ENCODE measurements at regions not wholly inside any gene's neighbourhood (a gene's known extent, or its start where the extent isn't known, plus 50 kb on each side); places are given as distances from the start of the nearest gene placed in this dataset.

DNA sequence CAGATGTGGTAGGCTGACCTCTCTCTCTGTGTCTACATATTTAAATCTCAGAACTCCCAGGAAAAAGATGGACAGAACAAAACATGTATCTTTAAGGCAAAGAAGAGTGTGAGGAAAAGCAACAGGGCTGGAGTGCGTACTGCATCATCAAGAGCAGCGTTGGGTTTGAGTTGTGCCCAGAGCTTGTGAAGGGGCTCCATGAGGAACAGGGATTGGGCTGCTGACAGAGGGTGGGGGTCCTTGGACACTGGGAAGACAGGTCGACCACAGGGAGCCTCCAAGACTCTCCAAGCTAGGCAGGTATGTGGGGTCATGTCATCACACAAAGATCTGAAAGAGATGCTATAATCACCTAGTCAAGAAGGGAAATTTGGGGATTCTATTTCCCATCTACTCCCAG is 309.9 kb downstream of the IRX1 start:
- H3K36me3 ChIP-seq (ENCODE audit: control insufficient read depth in 3 of 3, insufficient read depth in 2 of 3, low read depth in 1 of 3, low read length in 3 of 3), result no peaks in the 10 kb centered on the region
- H3K4me3 ChIP-seq (ENCODE audit: low read depth in 1 of 3, low read length in 3 of 3), result no peak overlapping the region
- H3K4me1 ChIP-seq (ENCODE audit: control insufficient read depth in 3 of 3, insufficient read depth in 2 of 3, low read depth in 1 of 3, low read length in 2 of 3), result no peaks in the 10 kb centered on the region
- H3K27me3 ChIP-seq (ENCODE audit: control insufficient read depth in 3 of 3, insufficient read depth in 3 of 3, low read length in 3 of 3), result no peaks in the 10 kb centered on the region
- DNase-seq (no peak), FAIRE-seq (no peak)
- no peaks in the 10 kb centered on the region for H3K9me3 ChIP-seq (ENCODE audit: control insufficient read depth in 2 of 2, insufficient read depth in 1 of 2, low read depth in 1 of 2, low read length in 1 of 2)
- no peak overlapping the region for H3K27ac ChIP-seq (ENCODE audit: low read depth in 1 of 3, low read length in 2 of 3)
- 69 to 79% (median 78%) methylated on average over 3 of the region's 3 CpGs for WGBS, 3 donors

DNA sequence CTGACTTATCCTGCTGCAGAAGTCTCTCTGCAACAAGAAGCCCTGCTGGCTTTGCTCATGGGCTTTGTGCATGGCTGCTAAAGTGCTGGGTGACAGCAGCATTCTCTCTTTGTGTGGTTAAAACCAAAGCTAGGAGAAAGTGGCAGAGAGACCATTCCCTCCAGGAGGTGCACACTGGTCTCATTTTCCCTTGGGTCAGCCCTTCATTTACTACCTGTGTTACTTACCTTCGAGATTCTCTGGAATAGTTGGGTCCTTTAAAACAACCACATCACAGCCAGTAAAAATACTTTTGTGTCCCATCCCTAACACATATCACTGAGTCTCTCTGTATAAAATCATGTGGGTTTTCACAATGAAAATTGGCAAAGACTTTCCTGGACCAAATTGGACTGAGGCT is 315.5 kb downstream of the IRX1 start:
- no peak for FAIRE-seq
- Histone ChIP-seq H3K27ac (ENCODE audit: low read depth in 1 of 3, low read length in 2 of 3) (no peak overlapping the region), H3K36me3 (ENCODE audit: control insufficient read depth in 3 of 3, insufficient read depth in 2 of 3, low read depth in 1 of 3, low read length in 3 of 3) (no peaks in the 10 kb centered on the region), H3K4me3 (ENCODE audit: low read depth in 1 of 3, low read length in 3 of 3) (no peak overlapping the region), H3K9me3 (ENCODE audit: control insufficient read depth in 2 of 2, insufficient read depth in 1 of 2, low read depth in 1 of 2, low read length in 1 of 2) (no peaks in the 10 kb centered on the region), H3K27me3 (ENCODE audit: control insufficient read depth in 3 of 3, insufficient read depth in 3 of 3, low read length in 3 of 3) (no peaks in the 10 kb centered on the region), H3K4me1 (ENCODE audit: control insufficient read depth in 3 of 3, insufficient read depth in 2 of 3, low read depth in 1 of 3, low read length in 2 of 3) (no peaks in the 10 kb centered on the region)
- DNase-seq, result no peak
- WGBS, 3 donors, result 74 to 85% (median 75%) methylated on average over 1 of the region's 1 CpG

- 66 to 72% (median 68%) methylated on average over 4 of the region's 4 CpGs for WGBS, 3 donors
- no peak overlapping the region for H3K27ac ChIP-seq (ENCODE audit: low read depth in 1 of 3, low read length in 2 of 3)
- no peak for FAIRE-seq
Measured at GRCh38 chr5:3911773-3912172, 316.1 kb downstream of the IRX1 start.

DNA sequence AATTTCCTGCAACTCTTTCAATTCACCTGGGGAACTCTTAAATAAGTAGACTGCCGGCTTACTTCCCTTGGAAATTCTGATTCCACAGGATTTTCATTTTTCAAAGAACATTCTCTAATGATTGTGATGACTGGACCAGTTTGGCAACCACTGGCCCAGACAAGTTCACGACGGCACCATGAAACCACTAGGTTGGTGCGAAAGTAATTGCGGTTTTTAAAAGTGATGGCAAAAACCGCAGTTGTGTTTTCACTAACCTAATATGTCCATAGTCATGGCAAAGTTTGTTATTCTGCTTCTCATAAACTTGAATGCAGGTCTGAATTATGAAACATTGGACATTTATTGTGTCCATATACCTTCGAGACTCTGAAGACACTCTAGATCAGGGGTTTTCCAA is 317.2 kb downstream of the IRX1 start:
- WGBS, 3 donors, result 90 to 93% (median 90%) methylated on average over 7 of the region's 7 CpGs
- no peak overlapping the region for H3K27ac ChIP-seq (ENCODE audit: low read depth in 1 of 3, low read length in 2 of 3)
- H3K4me1 ChIP-seq (ENCODE audit: control insufficient read depth in 3 of 3, insufficient read depth in 2 of 3, low read depth in 1 of 3, low read length in 2 of 3), result no peaks in the 10 kb centered on the region
- no peak overlapping the region for H3K4me3 ChIP-seq (ENCODE audit: low read depth in 1 of 3, low read length in 3 of 3)
- DNase-seq (no peak), FAIRE-seq (no peak)
- no peaks in the 10 kb centered on the region for H3K27me3 ChIP-seq (ENCODE audit: control insufficient read depth in 3 of 3, insufficient read depth in 3 of 3, low read length in 3 of 3)
- H3K9me3 ChIP-seq (ENCODE audit: control insufficient read depth in 2 of 2, insufficient read depth in 1 of 2, low read depth in 1 of 2, low read length in 1 of 2), result peaks cover 0 to under 1% of the 10 kb centered on the region in 2 donors
- H3K36me3 ChIP-seq (ENCODE audit: control insufficient read depth in 3 of 3, insufficient read depth in 2 of 3, low read depth in 1 of 3, low read length in 3 of 3), result no peaks in the 10 kb centered on the region

More at GRCh38 chr5:3911773-3912172, 316.1 kb downstream of the IRX1 start:
- Histone ChIP-seq H3K4me1 (ENCODE audit: control insufficient read depth in 3 of 3, insufficient read depth in 2 of 3, low read depth in 1 of 3, low read length in 2 of 3) (no peaks in the 10 kb centered on the region), H3K4me3 (ENCODE audit: low read depth in 1 of 3, low read length in 3 of 3) (no peak overlapping the region), H3K9me3 (ENCODE audit: control insufficient read depth in 2 of 2, insufficient read depth in 1 of 2, low read depth in 1 of 2, low read length in 1 of 2) (no peaks in the 10 kb centered on the region), H3K36me3 (ENCODE audit: control insufficient read depth in 3 of 3, insufficient read depth in 2 of 3, low read depth in 1 of 3, low read length in 3 of 3) (no peaks in the 10 kb centered on the region), H3K27me3 (ENCODE audit: control insufficient read depth in 3 of 3, insufficient read depth in 3 of 3, low read length in 3 of 3) (no peaks in the 10 kb centered on the region)
- no peak for DNase-seq

- no peaks in the 10 kb centered on the region for H3K36me3 ChIP-seq (ENCODE audit: control insufficient read depth in 3 of 3, insufficient read depth in 2 of 3, low read depth in 1 of 3, low read length in 3 of 3)
- H3K27me3 ChIP-seq (ENCODE audit: control insufficient read depth in 3 of 3, insufficient read depth in 3 of 3, low read length in 3 of 3), result no peaks in the 10 kb centered on the region
- H3K4me1 ChIP-seq (ENCODE audit: control insufficient read depth in 3 of 3, insufficient read depth in 2 of 3, low read depth in 1 of 3, low read length in 2 of 3), result no peaks in the 10 kb centered on the region
- no peak overlapping the region for H3K4me3 ChIP-seq (ENCODE audit: low read depth in 1 of 3, low read length in 3 of 3)
- 82 to 88% (median 85%) methylated on average over 3 of the region's 3 CpGs for WGBS, 3 donors
- DNase-seq (no peak), FAIRE-seq (no peak)
- H3K27ac ChIP-seq (ENCODE audit: low read depth in 1 of 3, low read length in 2 of 3), result no peak overlapping the region
- peaks cover 2 to 5% of the 10 kb centered on the region in 2 donors for H3K9me3 ChIP-seq (ENCODE audit: control insufficient read depth in 2 of 2, insufficient read depth in 1 of 2, low read depth in 1 of 2, low read length in 1 of 2)
Measured at GRCh38 chr5:3913279-3913678, 317.6 kb downstream of the IRX1 start.

DNA sequence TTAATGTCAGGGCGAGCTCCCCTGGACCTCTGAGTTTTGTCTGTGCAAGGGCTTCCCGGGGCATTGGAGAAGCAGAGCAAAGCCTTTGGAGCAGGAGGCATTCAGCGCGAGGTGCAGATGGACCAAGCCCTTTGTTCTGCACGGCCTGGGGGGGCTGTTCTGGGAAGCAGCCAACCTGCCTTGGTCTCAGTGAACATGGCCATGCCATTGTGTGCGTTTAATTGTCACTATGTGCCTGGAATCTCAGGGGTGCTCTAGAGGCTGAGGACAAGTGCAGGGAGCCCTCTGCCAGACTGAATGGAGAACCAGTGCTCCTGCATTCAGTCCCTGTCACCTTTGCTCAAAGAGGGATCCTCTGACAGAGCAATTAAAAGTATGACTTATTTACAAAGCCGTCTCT is 329.4 kb downstream of the IRX1 start:
- no peak overlapping the region for H3K27ac ChIP-seq (ENCODE audit: low read depth in 1 of 3, low read length in 2 of 3)
- DNase-seq, result no peak
- H3K27me3 ChIP-seq (ENCODE audit: control insufficient read depth in 3 of 3, insufficient read depth in 3 of 3, low read length in 3 of 3), result no peaks in the 10 kb centered on the region
- H3K4me1 ChIP-seq (ENCODE audit: control insufficient read depth in 3 of 3, insufficient read depth in 2 of 3, low read depth in 1 of 3, low read length in 2 of 3), result no peaks in the 10 kb centered on the region
- WGBS, 3 donors, result 60 to 77% (median 61%) methylated on average over 7 of the region's 7 CpGs
- no peak for FAIRE-seq
- H3K9me3 ChIP-seq (ENCODE audit: control insufficient read depth in 2 of 2, insufficient read depth in 1 of 2, low read depth in 1 of 2, low read length in 1 of 2), result peaks cover 0 to 5% of the 10 kb centered on the region in 2 donors
- no peak overlapping the region for H3K4me3 ChIP-seq (ENCODE audit: low read depth in 1 of 3, low read length in 3 of 3)
- no peaks in the 10 kb centered on the region for H3K36me3 ChIP-seq (ENCODE audit: control insufficient read depth in 3 of 3, insufficient read depth in 2 of 3, low read depth in 1 of 3, low read length in 3 of 3)

- Histone ChIP-seq H3K4me3 (ENCODE audit: low read depth in 1 of 3, low read length in 3 of 3) (no peak overlapping the region), H3K9me3 (ENCODE audit: control insufficient read depth in 2 of 2, insufficient read depth in 1 of 2, low read depth in 1 of 2, low read length in 1 of 2) (peaks cover 0 to 5% of the 10 kb centered on the region in 2 donors), H3K36me3 (ENCODE audit: control insufficient read depth in 3 of 3, insufficient read depth in 2 of 3, low read depth in 1 of 3, low read length in 3 of 3) (no peaks in the 10 kb centered on the region), H3K27ac (ENCODE audit: low read depth in 1 of 3, low read length in 2 of 3) (no peak overlapping the region), H3K27me3 (ENCODE audit: control insufficient read depth in 3 of 3, insufficient read depth in 3 of 3, low read length in 3 of 3) (no peaks in the 10 kb centered on the region), H3K4me1 (ENCODE audit: control insufficient read depth in 3 of 3, insufficient read depth in 2 of 3, low read depth in 1 of 3, low read length in 2 of 3) (no peaks in the 10 kb centered on the region)
- FAIRE-seq (no peak), DNase-seq (no peak)
- WGBS, 3 donors, result 53 to 63% (median 56%) methylated on average over 8 of the region's 8 CpGs
Measured at GRCh38 chr5:3925935-3926334, 330.3 kb downstream of the IRX1 start.

GRCh38 chr5:3929799-3930198 is 334.2 kb downstream of the IRX1 start:
- Histone ChIP-seq H3K4me3 (ENCODE audit: low read depth in 1 of 3, low read length in 3 of 3) (no peak overlapping the region), H3K27ac (ENCODE audit: low read depth in 1 of 3, low read length in 2 of 3) (no peak overlapping the region), H3K9me3 (ENCODE audit: control insufficient read depth in 2 of 2, insufficient read depth in 1 of 2, low read depth in 1 of 2, low read length in 1 of 2) (peaks cover 0 to 5% of the 10 kb centered on the region in 2 donors), H3K4me1 (ENCODE audit: control insufficient read depth in 3 of 3, insufficient read depth in 2 of 3, low read depth in 1 of 3, low read length in 2 of 3) (no peaks in the 10 kb centered on the region), H3K36me3 (ENCODE audit: control insufficient read depth in 3 of 3, insufficient read depth in 2 of 3, low read depth in 1 of 3, low read length in 3 of 3) (no peaks in the 10 kb centered on the region), H3K27me3 (ENCODE audit: control insufficient read depth in 3 of 3, insufficient read depth in 3 of 3, low read length in 3 of 3) (no peaks in the 10 kb centered on the region)
- FAIRE-seq (no peak), DNase-seq (no peak)
- 83 to 90% (median 87%) methylated on average over 6 of the region's 6 CpGs for WGBS, 3 donors

- H3K27ac ChIP-seq (ENCODE audit: low read depth in 1 of 3, low read length in 2 of 3), result no peak overlapping the region
- peaks cover 0 to 5% of the 10 kb centered on the region in 2 donors for H3K9me3 ChIP-seq (ENCODE audit: control insufficient read depth in 2 of 2, insufficient read depth in 1 of 2, low read depth in 1 of 2, low read length in 1 of 2)
- FAIRE-seq (no peak), DNase-seq (no peak)
- no peaks in the 10 kb centered on the region for H3K27me3 ChIP-seq (ENCODE audit: control insufficient read depth in 3 of 3, insufficient read depth in 3 of 3, low read length in 3 of 3)
- WGBS, 3 donors, result 85 to 91% (median 85%) methylated on average over 17 of the region's 17 CpGs
- no peak overlapping the region for H3K4me3 ChIP-seq (ENCODE audit: low read depth in 1 of 3, low read length in 3 of 3)
- no peaks in the 10 kb centered on the region for H3K36me3 ChIP-seq (ENCODE audit: control insufficient read depth in 3 of 3, insufficient read depth in 2 of 3, low read depth in 1 of 3, low read length in 3 of 3)
- no peaks in the 10 kb centered on the region for H3K4me1 ChIP-seq (ENCODE audit: control insufficient read depth in 3 of 3, insufficient read depth in 2 of 3, low read depth in 1 of 3, low read length in 2 of 3)
Measured at GRCh38 chr5:3931976-3932375, 336.3 kb downstream of the IRX1 start.

All from small intestine (tissue), 7 donors.